ENCODE measurements at regions not wholly inside any gene's neighbourhood (a gene's known extent, or its start where the extent isn't known, plus 50 kb on each side); places are given as distances from the start of the nearest gene placed in this dataset.

DNA sequence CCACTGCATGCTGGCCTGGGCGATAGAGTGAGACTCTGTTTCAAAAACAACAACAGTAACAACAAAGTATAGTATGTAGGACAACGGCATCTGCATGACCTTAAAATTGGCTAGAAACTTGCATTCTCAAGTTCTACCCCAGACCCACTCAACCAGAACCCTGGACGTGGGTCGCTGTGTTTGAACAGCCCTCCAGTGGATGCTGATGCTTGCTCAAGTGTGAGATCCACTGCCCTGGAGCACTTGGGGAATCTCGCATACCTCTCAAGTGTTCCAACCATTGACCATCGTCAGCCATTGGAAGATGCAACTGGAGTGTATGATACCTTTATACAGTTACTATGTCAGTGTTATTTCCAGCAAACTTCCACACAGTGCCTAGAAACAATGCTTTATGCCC, 435.9 kb downstream of the DCDC2C start:
- H3F3A ChIP-seq (ENCODE audit: insufficient read depth), result no peaks in the 10 kb centered on the region

DNA sequence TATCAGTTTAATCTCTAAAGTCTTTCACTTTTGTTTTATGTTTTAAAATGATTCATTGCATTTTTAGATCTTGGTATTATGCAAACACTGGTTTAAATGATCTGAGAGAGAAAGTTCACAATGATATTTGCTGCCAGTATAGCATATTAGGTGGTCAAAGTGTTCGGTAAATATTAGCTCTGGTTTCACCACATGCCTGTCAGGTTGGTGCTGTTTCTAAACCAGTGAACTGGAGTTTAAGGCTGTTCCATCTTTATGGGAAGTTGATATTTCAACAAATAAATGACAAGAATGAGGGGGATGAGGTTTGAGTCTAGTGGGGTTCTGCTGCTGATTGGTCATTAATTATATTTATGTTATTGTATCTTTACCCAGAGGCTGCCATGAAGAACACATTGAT, 436.4 kb downstream of the DCDC2C start:
- Histone ChIP-seq H4K20me1 (ENCODE audit: low read depth, low read length) (no peaks in the 10 kb centered on the region), H3K4me3 (ENCODE audit: insufficient read depth, low read length, poor library complexity, severe bottlenecking) (no peak overlapping the region), H3K79me2 (ENCODE audit: insufficient read depth, low read length) (no peaks in the 10 kb centered on the region), H3K4me2 (ENCODE audit: low read depth, low read length, poor library complexity, severe bottlenecking) (no peak overlapping the region), H3K9ac (ENCODE audit: low read length) (no peak overlapping the region), H3K9me2 (replicated peaks; ENCODE audit: insufficient read depth, low read length) (no peaks in the 10 kb centered on the region), H3F3A (ENCODE audit: insufficient read depth) (no peaks in the 10 kb centered on the region), H3K36me3 (ENCODE audit: low read length) (no peaks in the 10 kb centered on the region), H3K9me3 (ENCODE audit: insufficient read depth, low read length) (no peaks in the 10 kb centered on the region), H3K27ac (ENCODE audit: low read depth, low read length) (no peak overlapping the region), H3K27me3 (ENCODE audit: low read length) (no peaks in the 10 kb centered on the region), H2AFZ (ENCODE audit: low read depth, low read length, severe bottlenecking) (no peak overlapping the region)
- no peak for TF ChIP-seq EZH2phosphoT487 (conservative IDR thresholded peaks at IDR 0.05; ENCODE audit: low read length)
- TF ChIP-seq, protein P1, sequence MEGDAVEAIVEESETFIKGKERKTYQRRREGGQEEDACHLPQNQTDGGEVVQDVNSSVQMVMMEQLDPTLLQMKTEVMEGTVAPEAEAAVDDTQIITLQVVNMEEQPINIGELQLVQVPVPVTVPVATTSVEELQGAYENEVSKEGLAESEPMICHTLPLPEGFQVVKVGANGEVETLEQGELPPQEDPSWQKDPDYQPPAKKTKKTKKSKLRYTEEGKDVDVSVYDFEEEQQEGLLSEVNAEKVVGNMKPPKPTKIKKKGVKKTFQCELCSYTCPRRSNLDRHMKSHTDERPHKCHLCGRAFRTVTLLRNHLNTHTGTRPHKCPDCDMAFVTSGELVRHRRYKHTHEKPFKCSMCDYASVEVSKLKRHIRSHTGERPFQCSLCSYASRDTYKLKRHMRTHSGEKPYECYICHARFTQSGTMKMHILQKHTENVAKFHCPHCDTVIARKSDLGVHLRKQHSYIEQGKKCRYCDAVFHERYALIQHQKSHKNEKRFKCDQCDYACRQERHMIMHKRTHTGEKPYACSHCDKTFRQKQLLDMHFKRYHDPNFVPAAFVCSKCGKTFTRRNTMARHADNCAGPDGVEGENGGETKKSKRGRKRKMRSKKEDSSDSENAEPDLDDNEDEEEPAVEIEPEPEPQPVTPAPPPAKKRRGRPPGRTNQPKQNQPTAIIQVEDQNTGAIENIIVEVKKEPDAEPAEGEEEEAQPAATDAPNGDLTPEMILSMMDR (IDR thresholded peaks at IDR 0.05; ENCODE audit: insufficient read depth, low read length, poor library complexity, severe bottlenecking), result no peak

More for the DNA sequence above, 435.9 kb downstream of the DCDC2C start:
- H3K36me3 ChIP-seq (ENCODE audit: low read length), result no peaks in the 10 kb centered on the region
- H2AFZ ChIP-seq (ENCODE audit: low read depth, low read length, severe bottlenecking), result no peak overlapping the region
- no peak overlapping the region for H3K4me3 ChIP-seq (ENCODE audit: insufficient read depth, low read length, poor library complexity, severe bottlenecking)
- H3K79me2 ChIP-seq (ENCODE audit: insufficient read depth, low read length), result no peaks in the 10 kb centered on the region
- no peak overlapping the region for H3K9ac ChIP-seq (ENCODE audit: low read length)
- H3K27ac ChIP-seq (ENCODE audit: low read depth, low read length), result no peak overlapping the region
- H3K27me3 ChIP-seq (ENCODE audit: low read length), result no peaks in the 10 kb centered on the region
- H4K20me1 ChIP-seq (ENCODE audit: low read depth, low read length), result no peaks in the 10 kb centered on the region
- TF ChIP-seq EZH2phosphoT487 (conservative IDR thresholded peaks at IDR 0.05; ENCODE audit: low read length), result no peak
- TF ChIP-seq, protein P1 (IDR thresholded peaks at IDR 0.05; ENCODE audit: insufficient read depth, low read length, poor library complexity, severe bottlenecking), result no peak
- H3K4me2 ChIP-seq (ENCODE audit: low read depth, low read length, poor library complexity, severe bottlenecking), result no peak overlapping the region
- H3K9me2 ChIP-seq (replicated peaks; ENCODE audit: insufficient read depth, low read length), result no peaks in the 10 kb centered on the region
- H3K9me3 ChIP-seq (ENCODE audit: insufficient read depth, low read length), result no peaks in the 10 kb centered on the region

DNA sequence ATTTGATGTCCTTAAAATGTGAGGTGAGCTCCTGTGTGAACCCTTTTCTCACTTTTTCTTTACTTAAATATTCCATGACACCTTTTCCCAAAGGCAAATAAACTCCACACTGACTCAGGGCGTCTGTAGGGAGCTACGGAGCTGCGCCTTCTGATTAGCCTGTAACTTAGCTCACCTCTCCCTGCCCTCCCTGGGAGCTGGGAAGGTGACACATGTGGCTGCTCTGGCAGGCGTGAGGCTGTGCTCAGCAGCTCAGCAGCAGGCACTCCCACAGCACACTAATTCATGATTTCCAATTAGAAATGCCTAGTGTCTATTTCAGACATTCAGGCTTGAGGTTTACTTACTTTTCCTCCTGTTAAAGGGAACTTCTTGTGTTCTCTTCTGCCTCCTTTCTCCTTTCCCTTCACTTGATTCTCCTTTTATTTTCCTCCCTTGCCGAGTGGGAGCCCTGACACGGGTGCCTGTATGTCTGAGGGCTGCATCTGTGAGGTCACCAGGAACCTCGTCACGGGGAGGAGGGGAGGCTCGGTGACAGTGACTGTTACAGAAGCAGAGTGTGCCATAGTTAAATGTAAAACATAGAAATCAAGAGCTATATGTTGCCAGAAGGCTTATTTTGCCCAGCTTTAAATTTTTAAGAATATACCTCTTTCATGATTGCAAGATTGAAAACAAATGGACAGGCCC, 437.1 kb downstream of the DCDC2C start:
- no peaks in the 10 kb centered on the region for H3K79me2 ChIP-seq (ENCODE audit: insufficient read depth, low read length)

More for the DNA sequence above, 437.1 kb downstream of the DCDC2C start:
- Histone ChIP-seq H3K36me3 (ENCODE audit: low read length) (no peaks in the 10 kb centered on the region), H3K4me3 (ENCODE audit: insufficient read depth, low read length, poor library complexity, severe bottlenecking) (no peak overlapping the region), H3K9me3 (ENCODE audit: insufficient read depth, low read length) (no peaks in the 10 kb centered on the region), H3K9ac (ENCODE audit: low read length) (no peak overlapping the region), H3K27me3 (ENCODE audit: low read length) (no peaks in the 10 kb centered on the region), H2AFZ (ENCODE audit: low read depth, low read length, severe bottlenecking) (peak overlapping the region; percentile 19), H4K20me1 (ENCODE audit: low read depth, low read length) (no peaks in the 10 kb centered on the region), H3F3A (ENCODE audit: insufficient read depth) (no peaks in the 10 kb centered on the region), H3K4me2 (ENCODE audit: low read depth, low read length, poor library complexity, severe bottlenecking) (no peak overlapping the region), H3K9me2 (replicated peaks; ENCODE audit: insufficient read depth, low read length) (no peaks in the 10 kb centered on the region), H3K27ac (ENCODE audit: low read depth, low read length) (no peak overlapping the region)
- TF ChIP-seq, protein P1 (IDR thresholded peaks at IDR 0.05; ENCODE audit: insufficient read depth, low read length, poor library complexity, severe bottlenecking), result no peak
- TF ChIP-seq EZH2phosphoT487 (conservative IDR thresholded peaks at IDR 0.05; ENCODE audit: low read length), result no peak
